H1 (cell line): ENCODE measurements at regions not wholly inside any gene's neighbourhood (a gene's known extent, or its start where the extent isn't known, plus 50 kb on each side); places are given as distances from the start of the nearest gene placed in this dataset.

ENCODE experiments used
- CTCF ChIA-PET: fragments of 300-600 bp; sonication (Branson Sonifier 250); formaldehyde crosslinking; loops from one replicate; lab custom pipeline; 2021; ENCODE audit not compliant: partially characterized antibody; lab: Charles Lee
- POLR2A ChIA-PET: fragments of 300-600 bp; sonication (Branson Sonifier 250); formaldehyde crosslinking; loops from one replicate; lab custom pipeline; 2021; ENCODE audit warnings: inconsistent platforms; ENCODE audit not compliant: partially characterized antibody; lab: Charles Lee
- DNase-seq, 2 experiments: peaks; one replicate each; pipeline versions ENCODE4 v3.0.0 to v3.0.0-alpha.2; 2010 to 2022; ENCODE audit warnings: low spot score in 2 of 2, low read depth in 1 of 2, mixed read lengths in 1 of 2
- FAIRE-seq: peaks from 2 replicates; lab custom pipeline; 2011; peaks lifted over from hg19 to GRCh38; lab: Jason Lieb, UNC
- H2AFZ ChIP-seq: 2 replicates; pipeline ENCODE4 v1.8.1; 2012; ENCODE audit warnings: low read length, inconsistent platforms
- H2AK5ac ChIP-seq: 2 replicates; pipeline ENCODE4 v1.6.1; 2013; ENCODE audit warnings: low read depth, low read length
- H2BK120ac ChIP-seq: replicated peaks from 2 replicates; pipeline ENCODE3; 2013; ENCODE audit warnings: low read depth, low read length, inconsistent platforms
- H2BK12ac ChIP-seq: 2 replicates; pipeline ENCODE4 v1.6.1; 2013; ENCODE audit warnings: low read depth, low read length
- H2BK15ac ChIP-seq: 2 replicates; pipeline ENCODE4 v1.6.1; 2013; ENCODE audit warnings: low read length
- H2BK20ac ChIP-seq: 2 replicates; pipeline ENCODE4 v1.6.1; 2013; ENCODE audit warnings: low read length
- H2BK5ac ChIP-seq: 2 replicates; pipeline ENCODE4 v1.6.1; 2013; ENCODE audit warnings: low read depth, low read length
- H3K14ac ChIP-seq: 2 replicates; pipeline ENCODE4 v1.6.1; 2013; ENCODE audit warnings: inconsistent platforms; ENCODE audit not compliant: insufficient read length
- H3K18ac ChIP-seq: 2 replicates; pipeline ENCODE4 v1.6.1; 2013; ENCODE audit warnings: low read length; ENCODE audit errors: extremely low read depth
- H3K23ac ChIP-seq: 2 replicates; pipeline ENCODE4 v1.6.1; 2013; ENCODE audit warnings: inconsistent platforms; ENCODE audit not compliant: insufficient read length
- H3K23me2 ChIP-seq: 2 replicates; pipeline ENCODE4 v1.6.1; 2013; ENCODE audit warnings: low read depth, low read length
- H3K27ac ChIP-seq: 2 replicates; pipeline ENCODE4 v1.6.1; 2011; ENCODE audit warnings: low read depth, low read length, inconsistent platforms
- H3K27me3 ChIP-seq, 4 experiments: replicated peaks in 1 of 4; 1 replicate in 1 of 4; 2 replicates in 3 of 4; pipeline versions ENCODE4 v1.6.1 to v1.8.1; 2011 to 2013; ENCODE audit warnings: low read length in 3 of 4, mild to moderate bottlenecking in 3 of 4, inconsistent platforms in 2 of 4, mixed read lengths in 2 of 4, moderate library complexity in 1 of 4; ENCODE audit not compliant: control insufficient read depth in 3 of 4, insufficient read depth in 3 of 4; ENCODE audit errors: extremely low read depth in 1 of 4
- H3K36me3 ChIP-seq, 4 experiments: 2 replicates each; pipeline versions ENCODE4 v1.6.1 to v1.8.1; 2011 to 2013; ENCODE audit warnings: mild to moderate bottlenecking in 4 of 4, low read length in 3 of 4, moderate library complexity in 2 of 4, control low read depth in 1 of 4, inconsistent platforms in 1 of 4; ENCODE audit not compliant: insufficient read depth in 4 of 4, control insufficient read depth in 2 of 4
- H3K4ac ChIP-seq: replicated peaks from 2 replicates; pipeline ENCODE3; 2013; ENCODE audit warnings: low read length, low read depth, mixed read lengths, inconsistent platforms; ENCODE audit not compliant: insufficient read length
- H3K4me1 ChIP-seq, 4 experiments: replicated peaks in 1 of 4; 1 replicate in 1 of 4; 2 replicates in 3 of 4; pipeline versions ENCODE4 v1.6.1 to v1.8.1; 2011 to 2013; ENCODE audit warnings: low read length in 3 of 4, inconsistent platforms in 2 of 4, mixed read lengths in 1 of 4; ENCODE audit not compliant: insufficient read depth in 4 of 4, control insufficient read depth in 3 of 4
- H3K4me2 ChIP-seq, 2 experiments: 2 replicates each; pipeline versions ENCODE4 v1.6.1 to v1.8.1; 2011 to 2013; ENCODE audit warnings: low read depth in 2 of 2, low read length in 2 of 2, control low read depth in 1 of 2, inconsistent platforms in 1 of 2, mild to moderate bottlenecking in 1 of 2; ENCODE audit not compliant: insufficient read depth in 1 of 2
- H3K4me3 ChIP-seq, 4 experiments: fragments of 200-600, 300-600 bp in 1 of 4; sonication (generic), shearing (Covaris generic), sonication (Bioruptor Twin) in 1 of 4; 2 replicates each; pipeline versions ENCODE4 v1.5.1 to v1.8.1; 2011 to 2016; ENCODE audit warnings: low read length in 4 of 4, low read depth in 3 of 4, control low read depth in 2 of 4, inconsistent platforms in 2 of 4, mild to moderate bottlenecking in 2 of 4, mixed read lengths in 1 of 4, moderate library complexity in 1 of 4; ENCODE audit not compliant: insufficient read depth in 2 of 4; ENCODE audit errors: extremely low read depth in 1 of 4
- H3K56ac ChIP-seq: replicated peaks from 2 replicates; pipeline ENCODE3; 2013; ENCODE audit warnings: low read depth, mild to moderate bottlenecking, mixed read lengths, low read length, inconsistent platforms; ENCODE audit not compliant: insufficient read length
- H3K79me1 ChIP-seq: 2 replicates; pipeline ENCODE4 v1.6.1; 2013; ENCODE audit warnings: low read depth, low read length, control low read depth
- H3K79me2 ChIP-seq, 2 experiments: 2 replicates each; pipeline versions ENCODE4 v1.6.1 to v1.8.1; 2012 to 2013; ENCODE audit warnings: low read length in 2 of 2, mild to moderate bottlenecking in 2 of 2, inconsistent platforms in 1 of 2; ENCODE audit not compliant: insufficient read depth in 2 of 2, control insufficient read depth in 1 of 2
- H3K9ac ChIP-seq, 4 experiments: replicated peaks in 1 of 4; 1 replicate in 1 of 4; 2 replicates in 3 of 4; pipeline versions ENCODE4 v1.6.1 to v1.8.1; 2011 to 2013; ENCODE audit warnings: low read depth in 3 of 4, low read length in 3 of 4, control low read depth in 2 of 4, mild to moderate bottlenecking in 2 of 4, moderate library complexity in 2 of 4, inconsistent platforms in 1 of 4; ENCODE audit errors: extremely low read depth in 1 of 4
- H3K9me3 ChIP-seq, 2 experiments: 2 replicates each; pipeline versions ENCODE4 v1.6.1 to v1.8.1; 2012 to 2013; ENCODE audit warnings: mild to moderate bottlenecking in 2 of 2, moderate library complexity in 2 of 2, control low read depth in 1 of 2, inconsistent platforms in 1 of 2, low read depth in 1 of 2, low read length in 1 of 2, mixed read lengths in 1 of 2; ENCODE audit not compliant: insufficient read depth in 2 of 2
- H4K20me1 ChIP-seq, 2 experiments: replicated peaks in 1 of 2; 2 replicates each; pipeline versions ENCODE3 to v1.8.1; 2011 to 2013; ENCODE audit warnings: inconsistent platforms in 2 of 2, low read length in 2 of 2, mild to moderate bottlenecking in 1 of 2; ENCODE audit not compliant: insufficient read depth in 2 of 2, control insufficient read depth in 1 of 2
- H4K5ac ChIP-seq: 2 replicates; pipeline ENCODE4 v1.6.1; 2013; ENCODE audit warnings: low read length, low read depth, mixed read lengths, inconsistent platforms; ENCODE audit not compliant: insufficient read length
- H4K8ac ChIP-seq: 2 replicates; pipeline ENCODE4 v1.8.0; 2013; ENCODE audit warnings: mild to moderate bottlenecking, moderate library complexity, low read length, inconsistent platforms; ENCODE audit not compliant: insufficient read depth; ENCODE audit errors: extremely low read depth
- H4K91ac ChIP-seq: replicated peaks from 2 replicates; pipeline ENCODE3; 2013; ENCODE audit warnings: low read length, mixed read lengths, inconsistent platforms; ENCODE audit not compliant: insufficient read length
- BACH1 ChIP-seq: IDR thresholded peaks from 2 replicates; pipeline ENCODE4 v1.6.1; 2012; ENCODE audit warnings: low read length, improper control_type of control experiment
- GABPA ChIP-seq: IDR thresholded peaks from 2 replicates; pipeline ENCODE4 v1.6.1; 2011; ENCODE audit warnings: mild to moderate bottlenecking, low read length, moderate library complexity, borderline replicate concordance; ENCODE audit not compliant: insufficient read depth
- KDM1A ChIP-seq: fragments of 200-600, 300-600 bp; sonication (generic); IDR thresholded peaks from 2 replicates; pipeline ENCODE4 v1.7.1; 2016; ENCODE audit warnings: mild to moderate bottlenecking, low read length, borderline replicate concordance
- RNF2 ChIP-seq: fragments of 200-900, 300-1000 bp; sonication (generic); IDR thresholded peaks from 2 replicates; pipeline ENCODE4 v1.7.1; 2016; ENCODE audit warnings: borderline replicate concordance, low read depth, mild to moderate bottlenecking, antibody characterized with exemption, low read length; ENCODE audit not compliant: poor library complexity, severe bottlenecking; ENCODE audit errors: missing control alignments
- SAP30 ChIP-seq: fragments of 300-600 bp; sonication (generic); IDR thresholded peaks from 2 replicates; pipeline ENCODE4 v1.7.1; 2012; ENCODE audit warnings: low read length, moderate library complexity, mild to moderate bottlenecking, inconsistent platforms; ENCODE audit not compliant: insufficient read depth, insufficient replicate concordance
- SIRT6 ChIP-seq: IDR thresholded peaks from one replicate; pipeline ENCODE4 v1.7.1; 2012; ENCODE audit warnings: low read length, inconsistent platforms
- SP4 ChIP-seq: IDR thresholded peaks from 2 replicates; pipeline ENCODE4 v1.6.1; 2012; ENCODE audit warnings: low read length, inconsistent platforms
- TAF7 ChIP-seq: optimal IDR thresholded peaks from 2 replicates; pipeline ENCODE3; 2011; ENCODE audit warnings: low read depth, mild to moderate bottlenecking, inconsistent platforms, low read length, moderate library complexity, borderline replicate concordance
- WGBS, 2 experiments: shearing (Covaris generic) in 1 of 2; methylation state at CpG; one replicate each; pipeline versions ENCODE4 v1.1.6 to v1.1.7; 2013 to 2015; ENCODE audit warnings: low lambda C conversion rate in 2 of 2, mixed read lengths in 2 of 2, inconsistent platforms in 1 of 2, low coverage in 1 of 2, missing lambda C conversion rate in 1 of 2; ENCODE audit not compliant: insufficient replicate concordance in 2 of 2, insufficient coverage in 1 of 2, insufficient read length in 1 of 2; ENCODE audit errors: extremely low coverage in 1 of 2, missing lambda C conversion rate in 1 of 2; 5-methylcytosine and 5-hydroxymethylcytosine counted together
- TF ChIP-seq, protein P1 (sequence below): IDR thresholded peaks from 2 replicates; pipeline ENCODE4 v1.6.1; 2012; ENCODE audit warnings: low read length, inconsistent platforms

- no peak overlapping the region for H4K5ac ChIP-seq
- no peaks in the 10 kb centered on the region for H3K36me3 ChIP-seq
- H3K79me2 ChIP-seq = no peaks in the 10 kb centered on the region
- H3K4me1 ChIP-seq = peaks cover 0 to 6% (median under 1%) of the 10 kb centered on the region in 4 experiments; a peak in 2 of 7 replicates
- H3K56ac ChIP-seq = no peak overlapping the region
- H3K4ac ChIP-seq = no peak overlapping the region
- no peak overlapping the region for H3K27ac ChIP-seq
- no peak overlapping the region for H3K4me2 ChIP-seq
- no peak overlapping the region for H2BK12ac ChIP-seq
- FAIRE-seq = no peak
- POLR2A ChIA-PET = interaction anchor here (1.8 kb wide), 1 partner anchor 174 kb away, joined by 3 read pairs; no protein-coding TSS in a partner anchor
- no peak for TF ChIP-seq KDM1A
- TF ChIP-seq SIRT6 = no peak
- TF ChIP-seq SP4 = no peak
- no peak for TF ChIP-seq SAP30
- TF ChIP-seq RNF2 = no peak
- TF ChIP-seq BACH1 = no peak
- TF ChIP-seq GABPA = no peak
- no peak for TF ChIP-seq TAF7
- TF ChIP-seq, protein P1, sequence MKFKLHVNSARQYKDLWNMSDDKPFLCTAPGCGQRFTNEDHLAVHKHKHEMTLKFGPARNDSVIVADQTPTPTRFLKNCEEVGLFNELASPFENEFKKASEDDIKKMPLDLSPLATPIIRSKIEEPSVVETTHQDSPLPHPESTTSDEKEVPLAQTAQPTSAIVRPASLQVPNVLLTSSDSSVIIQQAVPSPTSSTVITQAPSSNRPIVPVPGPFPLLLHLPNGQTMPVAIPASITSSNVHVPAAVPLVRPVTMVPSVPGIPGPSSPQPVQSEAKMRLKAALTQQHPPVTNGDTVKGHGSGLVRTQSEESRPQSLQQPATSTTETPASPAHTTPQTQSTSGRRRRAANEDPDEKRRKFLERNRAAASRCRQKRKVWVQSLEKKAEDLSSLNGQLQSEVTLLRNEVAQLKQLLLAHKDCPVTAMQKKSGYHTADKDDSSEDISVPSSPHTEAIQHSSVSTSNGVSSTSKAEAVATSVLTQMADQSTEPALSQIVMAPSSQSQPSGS = no peak
- no peaks in the 10 kb centered on the region for H3K79me1 ChIP-seq
- no peak overlapping the region for H4K91ac ChIP-seq
- H3K14ac ChIP-seq = no peak overlapping the region
- no peak overlapping the region for H2BK20ac ChIP-seq
- H3K27me3 ChIP-seq = peaks cover 0 to 1% (median 0%) of the 10 kb centered on the region in 4 experiments; a peak in 1 of 7 replicates
- no peak overlapping the region for H2AFZ ChIP-seq
- H2BK5ac ChIP-seq = no peak overlapping the region
- no peak overlapping the region for H4K8ac ChIP-seq
- DNase-seq = no peak
- 90% methylated on average over 1 of the region's 1 CpG; no CpG with 5 or more reads in 1 of the 2 experiments for WGBS, 2 experiments
- no peak overlapping the region for H3K23ac ChIP-seq
- H3K9ac ChIP-seq = no peak overlapping the region
- no peaks in the 10 kb centered on the region for H3K9me3 ChIP-seq
- H2AK5ac ChIP-seq = no peak overlapping the region
- H3K18ac ChIP-seq = no peak overlapping the region
- CTCF ChIA-PET = interaction anchor here (0.6 to 1.9 kb wide), 3 partner anchors 9 to 80 kb away, joined by 3 to 7 read pairs (median 3); no protein-coding TSS in a partner anchor
- no peaks in the 10 kb centered on the region for H4K20me1 ChIP-seq
- H2BK15ac ChIP-seq = no peak overlapping the region
- no peaks in the 10 kb centered on the region for H3K23me2 ChIP-seq
- no peak overlapping the region for H2BK120ac ChIP-seq
- H3K4me3 ChIP-seq = no peak overlapping the region
Measured at GRCh38 chr2:63675026-63675425, 86.3 kb downstream of the MDH1 start.
